ENCODE measurements at regions not wholly inside any gene's neighbourhood (a gene's known extent, or its start where the extent isn't known, plus 50 kb on each side); places are given as distances from the start of the nearest gene placed in this dataset.

GRCh38 chr14:53847881-53848280 is 108.7 kb downstream of the BMP4 start:
- TF ChIP-seq EZH2 (IDR thresholded peaks at IDR 0.05; ENCODE audit: low read depth, unreplicated experiment), result no peak
- TF ChIP-seq, protein P1, sequence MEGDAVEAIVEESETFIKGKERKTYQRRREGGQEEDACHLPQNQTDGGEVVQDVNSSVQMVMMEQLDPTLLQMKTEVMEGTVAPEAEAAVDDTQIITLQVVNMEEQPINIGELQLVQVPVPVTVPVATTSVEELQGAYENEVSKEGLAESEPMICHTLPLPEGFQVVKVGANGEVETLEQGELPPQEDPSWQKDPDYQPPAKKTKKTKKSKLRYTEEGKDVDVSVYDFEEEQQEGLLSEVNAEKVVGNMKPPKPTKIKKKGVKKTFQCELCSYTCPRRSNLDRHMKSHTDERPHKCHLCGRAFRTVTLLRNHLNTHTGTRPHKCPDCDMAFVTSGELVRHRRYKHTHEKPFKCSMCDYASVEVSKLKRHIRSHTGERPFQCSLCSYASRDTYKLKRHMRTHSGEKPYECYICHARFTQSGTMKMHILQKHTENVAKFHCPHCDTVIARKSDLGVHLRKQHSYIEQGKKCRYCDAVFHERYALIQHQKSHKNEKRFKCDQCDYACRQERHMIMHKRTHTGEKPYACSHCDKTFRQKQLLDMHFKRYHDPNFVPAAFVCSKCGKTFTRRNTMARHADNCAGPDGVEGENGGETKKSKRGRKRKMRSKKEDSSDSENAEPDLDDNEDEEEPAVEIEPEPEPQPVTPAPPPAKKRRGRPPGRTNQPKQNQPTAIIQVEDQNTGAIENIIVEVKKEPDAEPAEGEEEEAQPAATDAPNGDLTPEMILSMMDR (conservative IDR thresholded peaks at IDR 0.05; ENCODE audit: low read depth in 2 of 2), result no peak
- TF ChIP-seq POLR2AphosphoS5 (IDR thresholded peaks at IDR 0.05; ENCODE audit: low read depth), result no peak
- no peak for TF ChIP-seq CREB1 (CRISPR knock-in tag; IDR thresholded peaks at IDR 0.05; ENCODE audit: low read depth)
- TF ChIP-seq ZNF114 (CRISPR knock-in tag; IDR thresholded peaks at IDR 0.05), result no peak
- no peak for TF ChIP-seq STAT1 (IDR thresholded peaks at IDR 0.05; ENCODE audit: unreplicated experiment)
- TF ChIP-seq, protein P2, sequence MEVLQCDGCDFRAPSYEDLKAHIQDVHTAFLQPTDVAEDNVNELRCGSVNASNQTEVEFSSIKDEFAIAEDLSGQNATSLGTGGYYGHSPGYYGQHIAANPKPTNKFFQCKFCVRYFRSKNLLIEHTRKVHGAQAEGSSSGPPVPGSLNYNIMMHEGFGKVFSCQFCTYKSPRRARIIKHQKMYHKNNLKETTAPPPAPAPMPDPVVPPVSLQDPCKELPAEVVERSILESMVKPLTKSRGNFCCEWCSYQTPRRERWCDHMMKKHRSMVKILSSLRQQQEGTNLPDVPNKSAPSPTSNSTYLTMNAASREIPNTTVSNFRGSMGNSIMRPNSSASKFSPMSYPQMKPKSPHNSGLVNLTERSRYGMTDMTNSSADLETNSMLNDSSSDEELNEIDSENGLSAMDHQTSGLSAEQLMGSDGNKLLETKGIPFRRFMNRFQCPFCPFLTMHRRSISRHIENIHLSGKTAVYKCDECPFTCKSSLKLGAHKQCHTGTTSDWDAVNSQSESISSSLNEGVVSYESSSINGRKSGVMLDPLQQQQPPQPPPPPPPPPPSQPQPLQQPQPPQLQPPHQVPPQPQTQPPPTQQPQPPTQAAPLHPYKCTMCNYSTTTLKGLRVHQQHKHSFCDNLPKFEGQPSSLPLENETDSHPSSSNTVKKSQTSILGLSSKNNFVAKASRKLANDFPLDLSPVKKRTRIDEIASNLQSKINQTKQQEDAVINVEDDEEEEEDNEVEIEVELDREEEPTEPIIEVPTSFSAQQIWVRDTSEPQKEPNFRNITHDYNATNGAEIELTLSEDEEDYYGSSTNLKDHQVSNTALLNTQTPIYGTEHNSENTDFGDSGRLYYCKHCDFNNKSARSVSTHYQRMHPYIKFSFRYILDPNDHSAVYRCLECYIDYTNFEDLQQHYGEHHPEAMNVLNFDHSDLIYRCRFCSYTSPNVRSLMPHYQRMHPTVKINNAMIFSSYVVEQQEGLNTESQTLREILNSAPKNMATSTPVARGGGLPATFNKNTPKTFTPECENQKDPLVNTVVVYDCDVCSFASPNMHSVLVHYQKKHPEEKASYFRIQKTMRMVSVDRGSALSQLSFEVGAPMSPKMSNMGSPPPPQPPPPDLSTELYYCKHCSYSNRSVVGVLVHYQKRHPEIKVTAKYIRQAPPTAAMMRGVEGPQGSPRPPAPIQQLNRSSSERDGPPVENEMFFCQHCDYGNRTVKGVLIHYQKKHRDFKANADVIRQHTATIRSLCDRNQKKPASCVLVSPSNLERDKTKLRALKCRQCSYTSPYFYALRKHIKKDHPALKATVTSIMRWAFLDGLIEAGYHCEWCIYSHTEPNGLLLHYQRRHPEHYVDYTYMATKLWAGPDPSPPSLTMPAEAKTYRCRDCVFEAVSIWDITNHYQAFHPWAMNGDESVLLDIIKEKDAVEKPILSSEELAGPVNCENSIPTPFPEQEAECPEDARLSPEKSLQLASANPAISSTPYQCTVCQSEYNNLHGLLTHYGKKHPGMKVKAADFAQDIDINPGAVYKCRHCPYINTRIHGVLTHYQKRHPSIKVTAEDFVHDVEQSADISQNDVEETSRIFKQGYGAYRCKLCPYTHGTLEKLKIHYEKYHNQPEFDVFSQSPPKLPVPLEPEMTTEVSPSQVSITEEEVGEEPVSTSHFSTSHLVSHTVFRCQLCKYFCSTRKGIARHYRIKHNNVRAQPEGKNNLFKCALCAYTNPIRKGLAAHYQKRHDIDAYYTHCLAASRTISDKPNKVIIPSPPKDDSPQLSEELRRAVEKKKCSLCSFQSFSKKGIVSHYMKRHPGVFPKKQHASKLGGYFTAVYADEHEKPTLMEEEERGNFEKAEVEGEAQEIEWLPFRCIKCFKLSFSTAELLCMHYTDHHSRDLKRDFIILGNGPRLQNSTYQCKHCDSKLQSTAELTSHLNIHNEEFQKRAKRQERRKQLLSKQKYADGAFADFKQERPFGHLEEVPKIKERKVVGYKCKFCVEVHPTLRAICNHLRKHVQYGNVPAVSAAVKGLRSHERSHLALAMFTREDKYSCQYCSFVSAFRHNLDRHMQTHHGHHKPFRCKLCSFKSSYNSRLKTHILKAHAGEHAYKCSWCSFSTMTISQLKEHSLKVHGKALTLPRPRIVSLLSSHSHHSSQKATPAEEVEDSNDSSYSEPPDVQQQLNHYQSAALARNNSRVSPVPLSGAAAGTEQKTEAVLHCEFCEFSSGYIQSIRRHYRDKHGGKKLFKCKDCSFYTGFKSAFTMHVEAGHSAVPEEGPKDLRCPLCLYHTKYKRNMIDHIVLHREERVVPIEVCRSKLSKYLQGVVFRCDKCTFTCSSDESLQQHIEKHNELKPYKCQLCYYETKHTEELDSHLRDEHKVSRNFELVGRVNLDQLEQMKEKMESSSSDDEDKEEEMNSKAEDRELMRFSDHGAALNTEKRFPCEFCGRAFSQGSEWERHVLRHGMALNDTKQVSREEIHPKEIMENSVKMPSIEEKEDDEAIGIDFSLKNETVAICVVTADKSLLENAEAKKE (CRISPR knock-in tag; IDR thresholded peaks at IDR 0.05), result no peak
- no peak for TF ChIP-seq ETS1 (IDR thresholded peaks at IDR 0.05)
- no peak for TF ChIP-seq JUNB (IDR thresholded peaks at IDR 0.05; ENCODE audit: unreplicated experiment)
- no peaks in the 10 kb centered on the region for H3F3A ChIP-seq (replicated peaks; ENCODE audit: low read depth)
- Mint-ChIP-seq H3K27me3 (ENCODE audit: insufficient read depth, low read depth, poor library complexity) (no peaks in the 10 kb centered on the region), H3K36me3 (ENCODE audit: low read depth) (no peaks in the 10 kb centered on the region), H3K27ac (no peak overlapping the region), H3K4me1 (peaks cover 13% of the 10 kb centered on the region), H3K9me3 (no peaks in the 10 kb centered on the region), H3K4me3 (no peak overlapping the region)
- no peaks in the 10 kb centered on the region for H3K27me3 ChIP-seq (ENCODE audit: insufficient read depth)
- H3K9me2 ChIP-seq (ENCODE audit: insufficient read depth), result 0 out of 2 replicates have a peak, but pooled peaks cover 2% of the 10 kb centered on the region
- ATAC-seq, result no peak
- no peak overlapping the region for H2AFZ ChIP-seq
- no peak overlapping the region for H3K27ac ChIP-seq (ENCODE audit: low read depth)
- H3K4me1 ChIP-seq (ENCODE audit: insufficient read depth), result peaks cover 14% of the 10 kb centered on the region; the same call in 1 of the 2 replicates
- H3K79me2 ChIP-seq (replicated peaks; ENCODE audit: insufficient read depth), result no peaks in the 10 kb centered on the region
- H3K4me3 ChIP-seq, result no peak overlapping the region
- no peak overlapping the region for H3K4me2 ChIP-seq
- H4K20me1 ChIP-seq (replicated peaks; ENCODE audit: insufficient read depth), result no peaks in the 10 kb centered on the region
- no peak for DNase-seq (ENCODE audit: low spot score)
- no peaks in the 10 kb centered on the region for H3K36me3 ChIP-seq (ENCODE audit: insufficient read depth)

Data from GM23338 (cell line).